GM18502 (cell line): ENCODE measurements at regions not wholly inside any gene's neighbourhood (a gene's known extent, or its start where the extent isn't known, plus 50 kb on each side); places are given as distances from the start of the nearest gene placed in this dataset.

Experiments
- ATAC-seq: cut with Tn5 transposase; IDR thresholded peaks from one replicate; pipeline ENCODE4 v1.9.1; 2021; ENCODE audit warnings: mild to moderate bottlenecking; ENCODE audit not compliant: unreplicated experiment, poor library complexity

DNA sequence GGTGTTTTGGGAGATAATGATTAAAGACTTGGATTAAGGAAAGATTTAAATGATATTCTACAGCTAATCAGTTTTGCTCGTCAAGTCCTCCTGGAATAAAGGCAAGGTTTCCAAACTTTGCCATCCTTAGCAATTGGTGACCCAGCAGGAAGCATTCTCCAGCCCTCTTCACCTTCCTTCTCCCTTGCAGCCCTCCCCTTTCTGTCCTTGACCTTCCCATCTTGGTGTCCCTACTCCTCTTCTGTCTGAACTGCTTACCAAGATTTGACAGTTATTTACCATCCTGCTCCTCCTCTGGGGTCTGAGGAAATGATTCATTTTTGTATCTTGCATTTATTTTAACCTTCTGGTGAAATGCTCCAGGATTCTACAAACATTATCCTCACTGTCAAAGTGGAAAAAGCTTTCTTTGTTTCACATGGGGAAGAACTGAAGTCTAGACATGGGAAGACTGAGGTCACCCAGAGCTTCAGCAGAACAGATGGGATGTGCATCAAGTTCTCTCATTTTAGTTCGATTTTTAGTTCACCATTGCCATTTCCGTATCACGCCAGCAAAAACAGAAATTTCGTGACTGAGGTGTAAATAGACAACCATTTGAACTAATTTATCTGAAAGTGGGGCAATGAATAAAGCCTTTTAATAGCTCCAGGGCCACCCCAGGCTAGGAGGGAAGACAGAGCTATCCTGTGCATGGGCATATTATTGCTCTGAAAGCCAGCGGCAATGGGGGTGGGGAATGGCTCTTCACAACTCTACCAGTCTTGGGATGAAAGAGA lies 504.4 kb upstream of the PLXNA2 start:
- ATAC-seq: no peak

DNA sequence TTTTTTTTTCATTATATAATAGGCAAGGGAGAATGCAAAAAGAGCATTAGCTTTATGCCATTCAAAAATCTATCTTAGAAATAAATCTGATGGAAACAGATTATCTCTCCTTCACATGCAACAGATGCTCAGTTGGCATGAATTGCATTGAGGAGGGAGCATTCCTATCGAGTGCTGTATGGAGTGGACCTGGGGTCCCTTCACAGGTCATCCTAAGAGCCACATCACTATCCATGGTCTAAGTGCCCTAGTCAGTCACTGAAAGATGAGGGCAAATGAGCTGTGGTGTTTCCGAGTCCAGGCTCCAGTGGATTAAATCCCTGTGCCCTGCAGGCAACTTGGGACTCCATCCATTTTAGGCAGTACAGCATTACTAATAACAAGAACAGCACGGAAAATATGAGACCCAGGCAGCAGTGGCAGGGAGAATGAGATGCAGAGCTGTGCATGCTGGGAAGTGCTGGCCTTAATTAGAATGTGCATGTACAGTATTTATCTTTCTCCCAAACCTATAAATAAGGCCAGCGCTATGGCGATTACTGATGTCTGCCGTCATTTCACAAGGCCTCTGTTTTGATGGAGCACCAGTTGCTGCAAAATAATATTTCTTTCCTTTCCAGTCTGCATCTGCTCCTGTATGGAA lies 512.3 kb upstream of the PLXNA2 start:
- ATAC-seq: no peak

DNA sequence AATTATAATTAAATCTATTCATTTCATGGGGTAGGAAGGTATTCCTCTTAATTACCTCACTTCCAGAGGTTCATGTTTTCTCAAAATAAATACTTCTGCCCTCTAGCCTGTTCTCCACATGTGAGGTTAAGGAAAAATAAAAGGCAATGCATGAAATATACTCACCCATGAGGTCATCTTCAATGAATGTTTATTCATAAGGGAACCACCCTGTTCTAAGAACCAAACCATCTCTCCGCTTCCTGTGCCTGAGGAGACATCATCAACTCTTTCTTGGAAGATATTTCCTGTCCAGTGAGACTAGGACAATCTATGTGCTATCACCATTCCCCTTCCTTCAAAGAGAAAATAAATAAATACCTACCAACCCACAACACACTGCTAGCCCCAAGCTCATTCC lies 513.7 kb upstream of the PLXNA2 start:
- ATAC-seq: no peak

DNA sequence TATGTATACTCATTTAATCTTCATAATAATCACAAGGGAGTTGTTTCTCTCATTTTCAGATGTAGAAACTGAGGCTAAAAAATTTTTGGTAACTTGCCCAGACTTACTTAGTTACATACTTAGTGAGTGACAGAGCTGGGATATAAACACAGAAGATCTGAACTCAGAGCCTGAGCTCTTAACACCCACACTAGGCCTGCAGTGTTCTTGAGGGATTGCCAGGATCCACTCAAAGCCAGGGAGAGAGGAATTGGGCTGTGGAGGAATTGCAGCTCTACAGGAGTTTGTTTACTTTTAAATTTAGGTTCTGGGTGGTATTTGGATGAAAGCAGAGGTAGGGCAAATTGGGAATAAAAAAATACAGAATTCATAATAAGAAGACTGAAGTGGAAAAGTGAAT lies 515.1 kb upstream of the PLXNA2 start:
- ATAC-seq: no peak

DNA sequence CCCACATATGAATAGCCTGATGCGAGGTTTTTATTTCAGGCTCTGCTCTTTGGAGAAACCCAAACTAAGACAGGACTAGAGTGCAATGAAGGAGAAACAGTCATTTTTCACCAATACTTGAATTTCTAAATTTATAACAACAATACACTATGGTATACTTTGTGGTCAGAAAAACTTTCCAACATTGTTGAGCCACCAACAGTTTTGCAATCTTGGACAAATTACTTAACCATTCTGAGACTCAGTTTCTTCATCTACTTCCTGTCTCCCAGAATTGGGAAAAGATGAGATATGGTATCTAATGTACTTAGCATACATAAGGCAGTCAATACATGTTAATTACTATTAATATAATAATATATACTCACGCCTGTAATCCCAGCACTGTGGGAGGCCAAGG lies 519.8 kb upstream of the PLXNA2 start:
- ATAC-seq: no peak

DNA sequence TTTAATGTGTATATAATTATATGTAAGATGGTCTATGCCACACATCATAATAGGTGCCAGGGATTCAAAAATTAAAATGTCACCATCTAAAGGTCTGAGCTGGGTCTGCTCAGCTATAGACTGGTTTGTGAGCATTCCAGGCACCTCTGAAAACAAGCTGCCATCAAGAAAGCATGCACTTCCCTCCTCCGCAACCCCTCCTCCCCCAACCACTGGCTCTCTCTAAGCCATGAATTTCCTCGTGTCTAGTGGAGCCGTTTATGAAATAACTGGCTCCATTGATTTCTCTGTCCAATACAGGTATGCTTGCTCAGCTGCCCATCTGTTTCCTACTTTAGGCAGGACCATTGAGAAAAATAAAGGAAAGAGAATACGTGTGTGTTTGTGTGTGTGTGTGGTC lies 522.6 kb upstream of the PLXNA2 start:
- no peak for ATAC-seq

DNA sequence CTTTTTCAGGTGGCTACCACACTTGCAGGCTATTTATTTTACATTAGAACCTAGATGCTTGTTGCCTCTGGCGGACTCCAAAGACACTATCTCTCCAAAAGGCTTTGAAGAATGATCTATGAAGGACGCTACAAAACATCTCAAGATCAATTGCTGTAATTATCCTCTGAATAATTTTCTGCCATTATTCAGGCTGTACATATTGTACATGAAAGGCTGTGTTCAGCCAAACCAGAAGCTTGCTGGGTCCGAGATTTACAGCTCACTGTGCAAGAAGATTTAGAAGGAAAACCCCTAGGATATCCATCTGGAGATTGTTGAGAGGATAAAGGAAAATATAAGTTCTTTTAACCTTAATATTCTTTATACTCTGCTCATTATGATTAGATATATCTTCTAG lies 523.6 kb upstream of the PLXNA2 start:
- no peak for ATAC-seq

DNA sequence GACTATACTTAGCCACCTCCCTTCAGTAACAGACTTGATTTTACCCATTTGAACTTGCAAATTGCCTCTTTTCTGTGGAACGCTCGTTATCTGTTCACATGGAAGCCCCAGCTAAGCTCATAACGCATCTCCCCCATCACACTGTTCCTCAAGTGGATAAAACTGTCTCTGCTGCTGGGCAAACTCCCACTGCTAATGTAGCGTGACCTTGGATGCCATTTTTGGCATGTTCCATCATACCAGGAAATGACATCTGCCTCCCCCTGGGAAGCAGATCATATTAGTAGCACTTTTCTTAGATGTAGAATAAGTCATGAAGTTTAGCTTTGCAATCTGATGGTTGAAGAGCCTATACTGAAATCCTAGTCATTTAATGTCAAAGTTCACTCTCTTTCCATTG lies 528.7 kb upstream of the PLXNA2 start:
- ATAC-seq: no peak

DNA sequence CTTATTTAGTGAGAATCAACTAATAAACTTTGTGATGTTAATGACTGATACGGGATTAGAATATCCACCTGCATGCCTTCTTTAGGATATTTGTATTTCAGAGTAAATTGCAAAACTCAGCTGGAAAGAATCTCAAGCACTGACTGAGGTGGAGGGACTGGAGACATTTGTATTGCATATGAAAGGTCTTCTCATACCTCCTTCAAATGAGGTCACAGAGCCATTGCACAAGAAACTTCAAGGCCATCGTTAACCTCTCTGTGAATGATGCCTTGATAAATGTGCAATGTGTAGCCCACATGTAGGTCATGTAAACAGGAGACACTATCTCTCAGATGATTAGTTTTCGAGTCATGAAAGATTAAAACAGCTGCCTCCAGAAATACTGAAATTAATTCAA lies 531.7 kb upstream of the PLXNA2 start:
- ATAC-seq: no peak

DNA sequence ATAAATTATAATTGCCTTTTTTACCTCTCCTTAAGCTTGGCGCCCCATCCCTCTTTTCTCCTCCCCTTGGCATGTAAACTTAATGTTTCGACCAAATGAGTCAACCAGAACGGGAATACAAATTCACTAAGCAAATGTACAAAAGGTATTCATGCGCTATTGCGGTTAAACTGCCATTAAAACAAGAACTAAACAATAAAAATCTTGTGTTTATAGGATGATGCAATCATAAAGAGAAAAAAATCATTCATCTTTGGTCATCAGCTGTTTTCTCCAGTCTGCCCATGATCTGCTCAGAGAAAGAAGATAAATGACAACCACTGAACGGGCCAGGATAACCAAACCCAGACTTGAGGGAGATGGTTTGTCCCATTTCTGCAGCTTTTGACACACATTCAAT lies 534.2 kb upstream of the PLXNA2 start:
- no peak for ATAC-seq

DNA sequence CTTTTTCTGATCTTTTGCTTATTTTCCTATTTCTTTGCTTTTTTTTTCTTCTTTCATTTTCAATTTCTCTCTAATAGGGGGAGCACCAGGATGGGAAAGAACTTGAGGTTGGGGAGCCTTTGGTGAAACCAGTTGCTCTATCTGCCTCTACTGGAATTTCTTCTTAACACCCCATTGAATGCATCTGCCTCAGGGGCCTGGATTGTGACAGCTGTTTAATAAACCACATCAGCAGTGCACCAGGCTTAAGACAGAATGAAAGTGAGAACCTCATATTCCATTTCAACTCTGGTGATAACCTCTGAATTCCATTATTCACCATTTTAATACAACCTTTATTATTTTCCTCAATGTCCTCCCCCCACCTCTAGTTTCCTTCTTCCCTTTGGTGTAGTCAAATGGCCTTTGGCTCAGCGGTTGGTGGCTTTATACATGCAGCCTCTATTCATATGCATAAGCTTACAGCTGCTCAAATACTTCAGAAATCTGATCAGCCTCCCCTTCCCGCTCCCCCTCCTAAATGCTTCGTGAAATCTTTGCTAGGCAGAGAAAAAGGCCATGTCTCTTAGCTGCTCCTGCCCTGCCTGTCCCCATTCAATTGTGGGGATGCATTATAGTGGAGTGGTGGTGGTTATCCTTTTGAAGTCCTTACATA lies 537.3 kb upstream of the PLXNA2 start:
- ATAC-seq: no peak

DNA sequence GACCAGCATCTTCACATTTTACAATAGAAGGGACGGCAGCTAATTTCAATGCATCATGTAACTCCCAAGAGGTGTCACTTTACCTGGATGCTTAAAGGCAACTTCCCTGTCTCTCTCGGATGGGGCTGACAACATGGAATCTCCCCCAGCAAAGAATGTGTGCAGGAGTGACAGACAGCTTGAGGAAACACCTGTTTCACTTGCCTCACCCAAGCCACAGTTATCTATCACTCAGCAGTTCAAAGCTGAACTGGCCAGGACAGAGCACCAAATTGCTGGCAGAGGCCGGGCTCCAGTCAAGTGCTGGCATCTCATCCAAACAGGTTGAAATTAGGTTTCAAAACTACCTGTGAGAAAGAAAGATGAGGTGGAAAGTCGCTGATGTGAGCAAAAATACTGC lies 538.0 kb upstream of the PLXNA2 start:
- ATAC-seq: no peak

DNA sequence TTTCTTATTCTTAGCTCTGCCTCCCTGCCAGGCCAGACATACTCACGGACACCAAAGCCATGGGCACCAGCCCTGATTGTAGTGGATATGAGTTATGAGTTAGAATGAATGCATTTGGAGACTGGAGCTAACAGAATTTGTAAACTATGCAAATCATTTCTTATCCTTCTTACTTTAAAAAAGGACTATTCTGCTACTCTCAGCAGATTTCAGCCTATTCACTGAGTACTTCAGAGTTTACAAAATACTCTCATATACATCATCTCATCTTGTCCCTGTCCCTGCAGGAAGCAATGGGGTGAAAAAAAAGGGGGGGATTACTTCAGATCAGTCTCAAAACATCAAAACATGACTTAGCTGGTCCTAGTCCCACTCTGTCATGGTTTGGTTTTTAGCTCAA lies 541.4 kb upstream of the PLXNA2 start:
- no peak for ATAC-seq

DNA sequence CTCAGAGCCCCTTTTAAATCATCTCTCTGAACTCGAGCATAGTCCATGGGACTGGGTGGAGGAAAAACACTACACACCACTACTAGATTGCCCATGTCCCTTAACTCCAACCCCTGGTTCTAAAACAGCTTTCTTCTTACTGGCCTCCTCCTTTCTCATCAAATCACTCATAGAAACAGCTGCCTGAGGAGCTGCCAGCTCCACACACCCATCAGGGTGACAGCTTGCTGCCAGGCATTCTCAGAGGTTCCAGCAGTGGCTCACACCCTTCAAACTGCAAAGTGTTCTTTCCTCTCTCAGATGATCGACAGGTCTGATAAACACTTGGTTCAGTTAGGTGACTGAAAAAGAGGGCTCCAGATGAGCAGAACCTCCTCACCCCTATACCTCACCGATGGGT lies 543.0 kb upstream of the PLXNA2 start:
- ATAC-seq: no peak

DNA sequence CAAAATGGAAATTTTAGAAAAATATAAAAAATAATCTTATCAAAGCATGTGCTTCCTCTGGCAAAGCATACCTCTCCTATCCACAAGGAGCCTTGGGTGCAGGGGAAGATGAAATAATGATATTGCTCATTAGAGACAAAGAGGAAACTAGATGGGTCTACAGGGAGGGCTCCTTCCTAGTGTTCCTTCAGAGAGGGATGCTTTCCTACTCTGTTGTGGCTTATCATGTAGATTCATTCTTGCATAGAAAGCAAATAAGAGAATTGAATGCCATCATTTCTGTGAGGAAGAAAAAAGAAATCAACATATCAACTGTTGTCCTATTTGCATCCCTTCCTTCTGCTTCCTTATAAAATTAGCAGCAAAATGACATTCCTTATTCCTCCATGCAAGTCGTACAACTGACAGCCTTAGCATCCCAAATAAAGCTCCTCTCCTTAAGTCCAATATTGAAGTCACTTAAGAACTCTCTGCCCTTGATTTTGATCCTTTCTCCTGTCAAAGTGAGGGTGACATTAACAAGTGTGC lies 543.9 kb upstream of the PLXNA2 start:
- no peak for ATAC-seq

DNA sequence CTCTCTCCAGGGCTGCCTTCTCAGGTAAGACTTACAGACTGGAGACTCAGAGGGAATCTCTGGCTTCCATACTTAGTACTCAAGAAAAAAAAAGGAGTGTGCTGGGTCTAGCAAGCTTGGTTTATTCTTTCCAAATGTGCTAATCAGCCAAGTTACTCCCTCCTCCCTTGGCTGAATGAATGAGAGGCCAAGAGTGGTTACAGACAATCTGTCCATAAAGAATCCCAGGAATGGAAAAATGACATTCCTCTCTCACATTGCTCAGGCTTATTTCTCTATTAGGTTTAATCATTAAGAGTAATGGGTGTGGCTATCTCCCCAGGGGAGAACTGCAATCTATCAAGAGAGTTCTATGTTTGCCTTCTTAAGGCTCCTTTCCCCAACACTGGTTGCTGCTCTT lies 547.3 kb upstream of the PLXNA2 start:
- ATAC-seq: no peak

DNA sequence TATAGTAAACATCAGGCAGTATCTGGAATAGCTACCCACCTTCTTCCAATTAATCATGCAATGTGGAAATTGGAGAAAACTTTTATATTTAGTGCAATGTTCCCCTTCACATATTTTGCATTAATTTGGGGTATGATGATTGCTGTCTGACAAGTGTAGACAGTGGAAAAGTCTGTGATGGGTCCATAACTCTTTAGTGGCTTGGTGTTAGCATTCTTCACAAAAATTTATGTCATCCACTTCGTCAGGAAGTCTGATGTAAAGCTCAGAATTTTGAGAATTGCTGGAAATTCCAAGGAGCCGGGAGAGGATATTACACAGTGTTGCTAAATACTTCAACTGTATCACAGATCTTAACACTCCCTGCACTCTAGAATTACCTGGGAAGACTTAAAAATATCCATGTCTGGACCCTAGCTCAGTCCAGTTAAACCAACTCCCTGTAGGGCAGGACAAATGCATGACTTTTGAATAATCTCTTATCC lies 549.7 kb upstream of the PLXNA2 start:
- no peak for ATAC-seq

DNA sequence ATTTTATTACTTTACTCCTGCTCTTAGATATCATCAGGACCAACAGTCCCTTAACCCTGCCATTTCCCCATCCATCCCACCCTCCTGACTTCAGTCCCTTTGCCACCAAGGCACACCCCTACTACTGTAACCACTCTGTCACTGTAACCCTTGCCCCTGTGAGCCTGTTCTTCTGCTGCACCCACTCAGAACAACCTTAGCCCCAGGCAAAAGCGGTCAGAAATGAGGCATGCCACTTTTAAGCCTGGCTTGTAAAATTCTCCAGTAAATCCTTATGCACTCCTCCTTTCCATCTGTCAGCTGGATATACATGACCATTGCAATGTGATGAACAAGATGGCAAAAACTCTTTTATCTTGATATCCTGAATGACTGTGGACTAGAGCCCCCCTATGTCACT lies 555.0 kb upstream of the PLXNA2 start:
- no peak for ATAC-seq

DNA sequence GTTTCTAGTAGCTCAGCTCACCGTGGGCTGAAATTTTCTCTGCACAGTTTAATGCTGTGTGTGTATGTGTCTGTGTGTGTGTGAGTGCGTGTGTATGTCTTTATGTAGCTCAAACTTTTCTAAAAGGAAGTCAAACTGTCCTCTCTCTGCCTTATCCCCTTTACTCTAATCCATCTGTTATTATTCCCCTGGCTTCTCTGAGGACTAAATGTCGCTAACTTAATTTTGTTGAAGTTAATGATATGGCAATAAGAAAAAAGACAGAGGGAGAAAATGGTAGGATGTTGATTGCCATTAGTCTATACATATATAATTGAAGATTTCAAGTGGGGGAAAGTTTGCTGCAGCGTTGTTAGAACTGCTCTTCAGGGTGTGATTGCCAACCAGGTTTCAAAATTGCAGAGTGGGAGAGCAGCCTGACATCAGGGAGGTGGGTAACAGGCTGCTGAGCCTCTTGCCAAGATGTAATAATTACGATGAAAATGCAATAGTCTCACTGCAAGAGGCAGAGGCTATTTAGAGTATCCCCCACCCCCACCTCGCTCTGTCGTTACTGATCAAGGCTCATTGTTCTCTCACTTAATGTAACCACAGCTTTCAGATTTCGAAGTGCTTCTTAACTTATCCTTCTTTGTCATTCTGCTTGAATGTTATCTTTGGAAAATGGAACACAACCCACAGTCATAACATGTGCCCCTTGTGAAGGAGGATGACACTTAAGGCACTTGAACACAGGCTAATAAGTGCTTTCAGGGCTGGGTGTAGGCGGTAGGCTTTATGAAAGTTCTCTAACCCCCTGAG lies 559.0 kb upstream of the PLXNA2 start:
- no peak for ATAC-seq

DNA sequence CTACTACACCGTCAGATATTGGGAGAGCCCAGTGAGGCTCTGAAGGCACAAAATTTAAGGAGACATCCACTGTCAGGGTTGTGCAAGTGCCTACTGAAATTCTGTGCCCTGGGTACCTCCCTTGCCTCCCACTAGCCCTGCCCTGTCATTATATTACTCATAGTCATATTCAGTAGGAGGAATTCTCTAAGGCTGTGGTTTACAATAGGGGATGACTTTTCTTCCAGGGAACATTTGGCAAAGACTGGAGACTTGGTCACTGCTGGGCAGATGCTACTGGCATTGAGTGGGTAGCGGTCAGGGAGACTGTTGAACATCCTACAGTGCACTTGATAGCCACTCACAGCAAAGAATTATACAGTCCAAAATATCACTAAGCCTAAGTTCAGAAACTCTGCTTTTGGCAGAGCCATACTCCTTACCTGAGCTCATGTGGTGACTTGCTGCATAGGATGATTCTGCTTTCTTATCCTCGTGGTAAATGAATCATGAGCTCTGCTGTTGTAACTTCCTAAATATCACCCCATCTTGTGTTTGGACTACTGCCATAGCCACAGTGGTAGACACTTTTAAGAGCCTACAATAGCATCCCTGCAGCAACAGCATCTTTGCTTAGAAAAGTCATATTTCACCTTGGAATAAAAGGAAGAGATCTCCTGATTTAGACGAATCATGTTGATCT lies 563.4 kb upstream of the PLXNA2 start:
- no peak for ATAC-seq
